Subcutaneous abdominal adipose tissue (tissue), 5 donors: ENCODE measurements at regions not wholly inside any gene's neighbourhood (a gene's known extent, or its start where the extent isn't known, plus 50 kb on each side); places are given as distances from the start of the nearest gene placed in this dataset.
A peak's percentile ranks its signal among the peaks of the same experiment; 100 is the strongest.

Source experiments
- H3K27ac ChIP-seq: one replicate; pipeline ENCODE4 v1.7.0; 2013; ENCODE audit warnings: low read depth, mild to moderate bottlenecking, inconsistent platforms, low read length, moderate library complexity
- H3K27me3 ChIP-seq, 5 donors: one replicate each; pipeline ENCODE4 v1.7.0; 2013; ENCODE audit warnings: low read length in 5 of 5, inconsistent platforms in 1 of 5; ENCODE audit not compliant: control insufficient read depth in 5 of 5, insufficient read depth in 4 of 5
- H3K36me3 ChIP-seq, 5 donors: one replicate each; pipeline ENCODE4 v1.7.0; 2013; ENCODE audit warnings: low read length in 5 of 5; ENCODE audit not compliant: control insufficient read depth in 5 of 5, insufficient read depth in 5 of 5
- H3K4me1 ChIP-seq, 5 donors: one replicate each; pipeline ENCODE4 v1.7.0; 2013; ENCODE audit warnings: low read length in 5 of 5, mild to moderate bottlenecking in 3 of 5, moderate library complexity in 1 of 5; ENCODE audit not compliant: control insufficient read depth in 5 of 5, insufficient read depth in 5 of 5
- H3K4me3 ChIP-seq, 5 donors: one replicate each; pipeline ENCODE4 v1.7.0; 2013; ENCODE audit warnings: low read length in 5 of 5, low read depth in 1 of 5
- H3K9ac ChIP-seq, 5 donors: one replicate each; pipeline ENCODE4 v1.7.0; 2013; ENCODE audit warnings: low read length in 5 of 5, mild to moderate bottlenecking in 4 of 5, moderate library complexity in 3 of 5
- H3K9me3 ChIP-seq, 5 donors: one replicate each; pipeline ENCODE4 v1.7.0; 2013; ENCODE audit warnings: low read length in 5 of 5; ENCODE audit not compliant: control insufficient read depth in 5 of 5
- donor health status: healthy.
- donor health status: healthy.
- donor health status: healthy.
- donor health status: healthy.
- donor health status: healthy.

DNA sequence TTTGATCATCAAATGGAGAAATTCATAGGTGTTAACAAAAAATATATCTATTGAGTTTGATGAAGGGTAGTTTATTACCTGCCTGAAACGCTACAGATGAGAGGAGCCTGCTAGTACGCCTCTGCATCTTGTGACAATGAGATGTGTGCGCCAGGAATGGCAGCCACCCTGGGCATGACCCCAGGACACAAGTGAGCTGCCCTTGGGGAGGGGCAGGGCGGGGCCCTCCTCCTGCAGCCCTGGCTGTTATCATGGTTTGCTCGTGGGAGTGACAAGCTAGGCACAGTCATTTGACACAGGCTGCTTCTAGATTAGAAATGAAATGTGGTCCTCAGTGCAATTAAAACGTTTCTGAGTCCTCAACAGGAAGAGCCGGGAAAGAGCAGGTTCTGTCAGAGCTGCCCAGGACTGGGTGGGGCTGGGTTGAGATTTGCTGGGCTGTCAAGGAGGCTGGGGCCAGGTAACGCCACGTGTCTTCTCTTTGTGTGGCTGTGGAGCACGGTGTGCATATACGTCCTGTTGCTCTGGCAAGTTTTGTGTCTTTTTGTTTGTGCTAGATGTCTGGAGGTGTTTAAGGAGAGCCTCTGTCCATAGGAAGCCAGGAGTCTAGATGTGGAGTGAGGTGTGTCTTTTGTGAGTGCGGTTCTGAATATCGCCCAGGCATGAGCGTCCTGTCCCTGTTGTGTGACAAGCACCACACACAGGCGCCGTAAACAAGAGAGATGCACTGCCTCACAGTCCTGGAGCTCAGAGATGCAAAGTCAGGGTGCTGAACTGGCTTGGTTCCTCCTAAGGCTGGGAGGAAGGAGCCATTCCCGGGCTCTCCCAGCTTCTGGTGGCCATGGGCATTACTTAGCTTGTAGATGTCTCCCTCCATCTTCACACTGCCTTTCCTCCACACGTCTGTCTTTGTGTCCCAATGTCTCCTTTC lies 129.0 kb upstream of the IRX4 start:
- no peak overlapping the region for H3K27ac ChIP-seq
- peaks cover under 1 to 23% (median 18%) of the 10 kb centered on the region in 5 donors for H3K4me1 ChIP-seq
- H3K9me3 ChIP-seq, result no peaks in the 10 kb centered on the region
- no peaks in the 10 kb centered on the region for H3K36me3 ChIP-seq
- H3K27me3 ChIP-seq, result peaks cover 0 to 6% (median 4%) of the 10 kb centered on the region in 5 donors
- H3K4me3 ChIP-seq, result no peak overlapping the region
- H3K9ac ChIP-seq, result no peak overlapping the region

GRCh38 chr5:2010940-2011339 lies 128.2 kb upstream of the IRX4 start:
- Histone ChIP-seq H3K4me3 (no peak overlapping the region), H3K9ac (no peak overlapping the region), H3K36me3 (no peaks in the 10 kb centered on the region), H3K27ac (no peak overlapping the region), H3K4me1 (peaks cover 7 to 31% (median 27%) of the 10 kb centered on the region in 5 donors), H3K27me3 (peaks cover 0 to 6% (median 4%) of the 10 kb centered on the region in 5 donors), H3K9me3 (no peaks in the 10 kb centered on the region)

GRCh38 chr5:2009986-2010914 lies 127.5 kb upstream of the IRX4 start:
- Histone ChIP-seq H3K36me3 (no peaks in the 10 kb centered on the region), H3K4me3 (no peak overlapping the region), H3K27me3 (peaks cover 0 to 6% (median 4%) of the 10 kb centered on the region in 5 donors), H3K4me1 (peaks cover 7 to 37% (median 33%) of the 10 kb centered on the region in 5 donors), H3K9ac (no peak overlapping the region), H3K9me3 (no peaks in the 10 kb centered on the region), H3K27ac (no peak overlapping the region)

GRCh38 chr5:2008851-2009629 lies 126.3 kb upstream of the IRX4 start:
- Histone ChIP-seq H3K4me3 (no peak overlapping the region), H3K27me3 (peaks cover 0 to 9% (median 4%) of the 10 kb centered on the region in 5 donors), H3K4me1 (peaks cover 7 to 38% (median 33%) of the 10 kb centered on the region in 5 donors), H3K36me3 (no peaks in the 10 kb centered on the region), H3K27ac (no peak overlapping the region), H3K9ac (no peak overlapping the region), H3K9me3 (no peaks in the 10 kb centered on the region)

GRCh38 chr5:2007878-2008501 lies 125.3 kb upstream of the IRX4 start:
- H3K9me3 ChIP-seq, result no peaks in the 10 kb centered on the region
- H3K27me3 ChIP-seq, result peaks cover 0 to 9% (median 4%) of the 10 kb centered on the region in 5 donors
- H3K36me3 ChIP-seq, result no peaks in the 10 kb centered on the region
- peak overlapping the region; percentile 37 for H3K27ac ChIP-seq
- peaks cover 7 to 38% (median 33%) of the 10 kb centered on the region in 5 donors for H3K4me1 ChIP-seq
- H3K4me3 ChIP-seq, result peak overlapping the region in 4 of 5 donors; percentile 21 to 56 (median 37)
- H3K9ac ChIP-seq, result peak overlapping the region in 2 of 5 donors; percentile 29 to 39

DNA sequence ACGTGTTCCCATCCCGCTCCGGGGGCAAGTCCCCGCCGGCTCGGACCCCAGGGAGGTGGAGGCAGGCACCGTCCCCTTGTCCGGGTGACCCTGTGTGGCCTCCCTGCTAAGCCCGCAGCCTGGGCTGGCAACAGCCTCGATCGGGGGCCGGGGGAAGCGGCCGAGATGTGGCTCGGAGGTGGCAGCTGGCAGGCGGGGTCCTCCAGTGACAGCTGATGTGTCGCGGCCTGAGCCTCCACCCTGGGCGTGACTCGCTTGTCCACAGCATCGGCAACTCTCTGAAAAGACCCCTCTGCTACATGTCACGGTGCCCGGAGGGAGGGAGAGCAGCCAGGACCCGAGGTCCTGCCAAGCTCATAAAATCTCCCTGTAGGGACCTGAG lies 124.8 kb upstream of the IRX4 start:
- Histone ChIP-seq H3K4me1 (peaks cover 7 to 38% (median 33%) of the 10 kb centered on the region in 5 donors), H3K36me3 (no peaks in the 10 kb centered on the region), H3K27me3 (peaks cover 0 to 9% (median 4%) of the 10 kb centered on the region in 5 donors), H3K4me3 (peak overlapping the region in 3 of 5 donors; percentile 29 to 56 (median 45)), H3K27ac (peak overlapping the region; percentile 37), H3K9me3 (no peaks in the 10 kb centered on the region), H3K9ac (peak overlapping the region in 2 of 5 donors; percentile 26 to 29)

GRCh38 chr5:2006971-2007291 lies 124.2 kb upstream of the IRX4 start:
- peak overlapping the region in 1 of 5 donors; percentile 0 for H3K4me3 ChIP-seq
- peak overlapping the region; percentile 37 for H3K27ac ChIP-seq
- no peak overlapping the region for H3K9ac ChIP-seq
- H3K36me3 ChIP-seq, result no peaks in the 10 kb centered on the region
- H3K4me1 ChIP-seq, result peaks cover 7 to 38% (median 33%) of the 10 kb centered on the region in 5 donors
- H3K27me3 ChIP-seq, result peaks cover 0 to 9% (median 4%) of the 10 kb centered on the region in 5 donors
- H3K9me3 ChIP-seq, result no peaks in the 10 kb centered on the region

DNA sequence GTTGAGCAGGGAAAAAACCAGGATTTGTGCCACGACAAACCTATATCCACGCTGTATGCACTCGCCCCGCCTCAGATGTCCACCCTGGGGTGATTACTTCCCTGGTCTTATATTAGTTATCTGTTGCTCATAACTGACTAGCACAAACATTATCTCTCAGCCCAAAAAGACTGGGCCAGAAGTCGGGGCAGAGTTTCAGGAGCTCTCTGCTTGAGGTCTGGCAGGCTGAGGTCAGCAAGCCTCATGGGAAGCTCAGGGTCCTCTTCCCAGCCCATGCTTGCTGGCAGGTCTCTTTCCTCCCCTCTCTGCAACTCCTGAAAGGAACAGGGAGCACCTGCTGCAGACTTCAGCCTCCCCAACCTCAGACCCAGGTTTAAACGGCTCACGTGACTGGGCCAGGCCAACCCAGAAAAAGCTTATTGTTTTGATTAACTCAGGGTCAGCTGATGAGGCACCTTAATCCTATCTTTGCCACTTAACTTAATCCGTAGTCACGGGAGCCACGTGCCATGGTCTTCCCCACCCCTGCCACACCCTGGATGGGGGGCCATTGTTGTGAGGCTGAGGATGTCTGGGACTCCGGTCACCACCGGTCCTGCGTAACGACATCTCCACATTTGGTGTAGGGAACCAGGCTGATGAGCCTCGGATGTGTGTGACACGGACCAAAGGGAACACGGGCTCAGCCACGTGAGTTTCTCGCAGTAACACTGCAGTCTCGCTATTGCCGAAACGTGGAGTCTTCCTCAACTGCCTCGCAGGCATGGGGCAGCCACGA lies 123.7 kb upstream of the IRX4 start:
- Histone ChIP-seq H3K36me3 (no peaks in the 10 kb centered on the region), H3K4me3 (peak overlapping the region in 4 of 5 donors; percentile 7 to 11 (median 10)), H3K27ac (peak overlapping the region; percentile 37), H3K4me1 (peaks cover 7 to 38% (median 33%) of the 10 kb centered on the region in 5 donors), H3K27me3 (peaks cover 0 to 9% (median 4%) of the 10 kb centered on the region in 5 donors), H3K9ac (no peak overlapping the region), H3K9me3 (no peaks in the 10 kb centered on the region)
